HFFc6 (cell line): ENCODE measurements at regions not wholly inside any gene's neighbourhood (a gene's known extent, or its start where the extent isn't known, plus 50 kb on each side); places are given as distances from the start of the nearest gene placed in this dataset.
A peak's percentile ranks its signal among the peaks of the same experiment; 100 is the strongest.

ENCODE experiments used
- DNase-seq: peaks from one replicate; pipeline ENCODE4 v3.0.0-alpha.2; 2018
- H3K27ac Mint-ChIP-seq: 2 replicates; pipeline ENCODE4 v1.8.0; 2020; ENCODE audit warnings: mild to moderate bottlenecking, mixed read lengths
- H3K27me3 Mint-ChIP-seq: 2 replicates; pipeline ENCODE4 v1.8.0; 2021; ENCODE audit warnings: mild to moderate bottlenecking, moderate library complexity, mixed read lengths; ENCODE audit not compliant: insufficient read depth
- H3K36me3 Mint-ChIP-seq: 2 replicates; pipeline ENCODE4 v1.8.0; 2021; ENCODE audit warnings: low read depth, mixed read lengths
- H3K4me1 Mint-ChIP-seq: 2 replicates; pipeline ENCODE4 v1.8.0; 2020; ENCODE audit warnings: low read depth, mixed read lengths
- H3K4me3 Mint-ChIP-seq: 2 replicates; pipeline ENCODE4 v1.8.0; 2020; ENCODE audit warnings: mild to moderate bottlenecking, moderate library complexity, mixed read lengths
- H3K9me3 Mint-ChIP-seq: 2 replicates; pipeline ENCODE4 v1.8.0; 2020; ENCODE audit warnings: mild to moderate bottlenecking, mixed read lengths
- TF ChIP-seq, protein P1 (sequence below): fragments of 200-600 bp; sonication (generic); IDR thresholded peaks from 2 replicates; pipeline ENCODE4 v1.5.0; 2021; ENCODE audit warnings: antibody characterized with exemption, mild to moderate bottlenecking

DNA sequence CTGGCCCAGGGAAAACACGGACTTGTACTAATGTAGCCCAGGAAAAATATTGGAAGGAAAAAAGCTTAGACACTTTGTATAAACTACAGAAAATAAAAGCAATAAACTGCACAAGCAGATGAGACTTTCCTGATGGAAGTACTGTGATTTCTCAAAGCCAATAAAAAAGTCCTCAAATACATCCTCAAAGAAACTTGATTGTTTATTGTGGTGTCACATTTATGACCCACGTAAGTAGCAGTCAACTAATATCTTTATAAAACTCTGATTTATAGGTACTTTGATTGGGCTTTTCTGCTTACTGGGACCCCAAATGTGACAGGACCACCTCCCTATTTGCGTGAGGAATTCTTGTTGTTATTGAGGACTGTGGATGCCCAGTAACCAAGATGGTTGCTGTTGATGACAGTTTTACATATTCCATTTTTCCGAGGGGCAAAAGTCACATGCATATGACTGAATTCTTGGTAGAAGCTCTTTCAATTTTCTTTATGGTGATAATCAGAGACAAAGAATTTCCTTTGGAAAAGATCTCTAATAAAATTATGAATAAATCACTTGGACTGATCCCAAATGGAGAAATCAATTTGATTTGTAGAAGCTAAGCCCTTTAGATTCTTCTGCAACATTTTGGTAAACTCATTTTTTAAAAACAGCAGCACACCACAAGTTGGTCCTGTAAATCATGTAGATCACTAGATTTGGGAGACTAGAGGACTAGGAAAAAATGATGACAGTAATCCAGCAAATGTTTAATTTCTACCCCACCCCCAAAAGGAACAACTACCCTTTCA is 159.0 kb upstream of the TSC22D2 start:
- H3K27ac Mint-ChIP-seq = peak overlapping the region; percentile 96
- TF ChIP-seq, protein P1, sequence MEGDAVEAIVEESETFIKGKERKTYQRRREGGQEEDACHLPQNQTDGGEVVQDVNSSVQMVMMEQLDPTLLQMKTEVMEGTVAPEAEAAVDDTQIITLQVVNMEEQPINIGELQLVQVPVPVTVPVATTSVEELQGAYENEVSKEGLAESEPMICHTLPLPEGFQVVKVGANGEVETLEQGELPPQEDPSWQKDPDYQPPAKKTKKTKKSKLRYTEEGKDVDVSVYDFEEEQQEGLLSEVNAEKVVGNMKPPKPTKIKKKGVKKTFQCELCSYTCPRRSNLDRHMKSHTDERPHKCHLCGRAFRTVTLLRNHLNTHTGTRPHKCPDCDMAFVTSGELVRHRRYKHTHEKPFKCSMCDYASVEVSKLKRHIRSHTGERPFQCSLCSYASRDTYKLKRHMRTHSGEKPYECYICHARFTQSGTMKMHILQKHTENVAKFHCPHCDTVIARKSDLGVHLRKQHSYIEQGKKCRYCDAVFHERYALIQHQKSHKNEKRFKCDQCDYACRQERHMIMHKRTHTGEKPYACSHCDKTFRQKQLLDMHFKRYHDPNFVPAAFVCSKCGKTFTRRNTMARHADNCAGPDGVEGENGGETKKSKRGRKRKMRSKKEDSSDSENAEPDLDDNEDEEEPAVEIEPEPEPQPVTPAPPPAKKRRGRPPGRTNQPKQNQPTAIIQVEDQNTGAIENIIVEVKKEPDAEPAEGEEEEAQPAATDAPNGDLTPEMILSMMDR = no peak
- peak overlapping the region; percentile 84 for H3K4me3 Mint-ChIP-seq
- no peak for DNase-seq
- H3K9me3 Mint-ChIP-seq = no peaks in the 10 kb centered on the region
- H3K4me1 Mint-ChIP-seq = peaks cover 70% of the 10 kb centered on the region
- H3K36me3 Mint-ChIP-seq = no peaks in the 10 kb centered on the region; the same call in 1 of the 2 replicates
- peaks cover 3% of the 10 kb centered on the region; the same call in 1 of the 2 replicates for H3K27me3 Mint-ChIP-seq

DNA sequence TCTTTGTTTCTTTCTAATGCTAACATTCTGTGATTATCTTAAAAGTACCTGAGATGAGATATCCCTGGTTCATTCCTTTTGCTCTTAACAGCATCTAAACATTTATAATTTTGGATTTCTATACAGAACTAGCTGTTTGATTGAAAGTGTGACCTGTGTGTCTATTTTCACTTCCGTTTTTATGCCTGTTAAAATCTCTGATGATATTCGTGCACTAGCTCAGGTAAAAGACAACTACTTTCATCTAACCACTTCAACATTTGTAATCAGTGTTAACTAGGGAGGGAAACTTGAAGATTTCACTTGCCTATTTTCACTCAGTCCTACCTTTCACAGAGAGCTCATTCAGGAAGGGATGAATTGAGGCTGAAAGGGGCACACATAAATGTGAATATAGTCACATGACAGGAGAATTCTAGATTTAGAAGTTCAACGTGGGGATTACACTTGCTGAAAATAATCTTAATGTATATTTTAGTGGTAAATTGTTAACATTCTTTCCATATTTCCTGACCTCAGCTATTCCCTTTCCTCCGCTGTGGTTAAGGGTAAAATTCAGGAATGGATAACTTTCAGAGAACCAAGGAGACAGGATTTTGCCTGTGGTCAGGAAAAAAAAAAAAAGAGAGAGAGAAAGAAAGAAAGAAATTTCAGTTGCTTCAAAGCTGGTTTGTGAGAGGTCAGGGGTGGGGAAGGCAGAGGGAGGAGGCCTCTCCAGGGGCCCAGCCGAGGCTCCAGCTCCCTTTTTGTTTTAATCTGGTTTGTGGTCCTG is 159.8 kb upstream of the TSC22D2 start:
- H3K4me3 Mint-ChIP-seq = peak overlapping the region; percentile 84
- peaks cover 3% of the 10 kb centered on the region; the same call in 1 of the 2 replicates for H3K27me3 Mint-ChIP-seq
- no peaks in the 10 kb centered on the region; the same call in 1 of the 2 replicates for H3K36me3 Mint-ChIP-seq
- no peaks in the 10 kb centered on the region for H3K9me3 Mint-ChIP-seq
- TF ChIP-seq, protein P1 = no peak
- peaks cover 78% of the 10 kb centered on the region for H3K4me1 Mint-ChIP-seq
- DNase-seq = peak; percentile 68
- H3K27ac Mint-ChIP-seq = peak overlapping the region; percentile 96

DNA sequence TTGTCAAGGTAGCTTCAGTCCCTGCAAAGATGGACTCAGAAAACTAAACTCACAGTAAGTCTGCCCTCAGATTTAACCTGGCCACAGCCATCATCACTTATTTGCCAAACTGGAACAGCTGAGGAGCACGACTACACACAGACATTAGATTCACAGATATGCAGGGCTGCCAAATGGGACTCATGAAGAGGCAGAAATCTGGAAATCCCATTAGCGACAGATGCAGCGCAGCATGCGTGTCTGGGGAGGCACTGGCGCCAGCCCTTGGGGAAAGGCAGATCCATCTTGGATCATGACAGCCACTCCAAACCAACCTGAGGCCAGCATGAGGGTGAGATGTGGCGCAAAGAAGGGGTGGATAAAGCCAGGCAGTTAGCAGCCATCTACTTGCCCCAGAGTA is 160.7 kb upstream of the TSC22D2 start:
- Mint-ChIP-seq H3K27ac (no peak overlapping the region), H3K4me3 (no peak overlapping the region), H3K4me1 (peaks cover 83% of the 10 kb centered on the region), H3K9me3 (no peaks in the 10 kb centered on the region), H3K27me3 (peaks cover 2% of the 10 kb centered on the region; the same call in 1 of the 2 replicates), H3K36me3 (no peaks in the 10 kb centered on the region; the same call in 1 of the 2 replicates)
- DNase-seq = no peak
- TF ChIP-seq, protein P1 = no peak

DNA sequence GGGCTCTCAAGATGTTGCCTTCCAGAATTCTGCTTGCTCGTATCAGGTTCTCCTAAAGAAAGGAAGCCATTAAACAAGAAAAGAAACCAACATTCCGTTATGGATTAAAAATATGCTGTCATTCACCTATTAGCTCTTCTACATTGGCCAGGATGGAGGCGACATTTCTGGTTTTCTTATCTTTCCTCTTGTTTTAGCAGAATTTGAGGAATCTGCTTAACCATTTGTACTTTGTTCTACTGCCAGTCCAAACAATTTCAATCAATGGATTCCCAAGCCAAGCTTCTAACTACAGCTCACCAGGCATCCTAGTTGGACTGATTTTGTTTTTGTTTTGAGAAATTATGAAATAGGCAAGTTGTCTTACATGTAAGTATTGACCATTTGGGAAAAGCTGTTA is 164.6 kb upstream of the TSC22D2 start:
- Mint-ChIP-seq H3K4me1 (peaks cover 80% of the 10 kb centered on the region), H3K4me3 (no peak overlapping the region), H3K27ac (no peak overlapping the region), H3K9me3 (no peaks in the 10 kb centered on the region), H3K36me3 (no peaks in the 10 kb centered on the region; the same call in 1 of the 2 replicates), H3K27me3 (no peaks in the 10 kb centered on the region; the same call in 1 of the 2 replicates)
- TF ChIP-seq, protein P1 = no peak
- DNase-seq = no peak

DNA sequence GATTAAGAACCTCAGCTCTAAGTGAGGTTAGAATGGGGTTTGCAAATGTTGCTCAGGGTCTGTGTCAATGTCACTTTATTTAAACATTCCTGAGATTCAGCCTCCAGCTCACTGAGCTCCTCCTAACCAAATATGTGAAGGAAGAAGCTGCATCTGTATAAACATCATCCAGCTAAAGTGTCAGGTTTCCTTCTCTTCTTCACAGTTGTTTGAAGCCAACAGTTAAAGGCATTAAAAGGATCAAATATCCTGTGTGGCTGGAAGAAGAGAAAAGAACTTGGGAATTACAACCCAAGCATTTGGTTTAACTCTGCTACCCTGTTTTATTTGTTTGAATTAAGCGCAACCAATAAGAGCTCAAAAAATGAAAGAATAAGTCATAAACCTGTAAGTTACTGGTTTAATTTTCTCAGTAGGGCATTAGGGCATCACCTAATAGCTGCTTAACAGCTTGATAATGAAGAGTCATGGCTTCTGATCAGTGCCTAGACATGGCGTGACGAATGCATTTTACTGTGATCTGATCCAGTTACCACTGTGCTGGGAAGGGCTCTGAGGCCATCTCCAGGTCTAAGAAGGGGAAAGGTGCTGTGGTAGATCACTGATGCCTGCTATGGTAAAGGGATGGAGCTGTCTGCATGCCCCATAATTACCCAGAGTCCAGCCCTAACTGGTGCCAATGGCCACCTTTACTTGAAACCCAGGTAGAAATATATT is 165.7 kb upstream of the TSC22D2 start:
- peak overlapping the region; percentile 42; the same call in 1 of the 2 replicates for H3K27ac Mint-ChIP-seq
- peak; percentile 45 for DNase-seq

More for the DNA sequence above, 165.7 kb upstream of the TSC22D2 start:
- Mint-ChIP-seq H3K27me3 (no peaks in the 10 kb centered on the region; the same call in 1 of the 2 replicates), H3K9me3 (peaks cover 8% of the 10 kb centered on the region), H3K36me3 (peaks cover 7% of the 10 kb centered on the region; the same call in 1 of the 2 replicates), H3K4me1 (peaks cover 80% of the 10 kb centered on the region), H3K4me3 (peak overlapping the region; percentile 36; the same call in 1 of the 2 replicates)
- TF ChIP-seq, protein P1 = no peak
